ENCODE measurements at regions not wholly inside any gene's neighbourhood (a gene's known extent, or its start where the extent isn't known, plus 50 kb on each side); places are given as distances from the start of the nearest gene placed in this dataset.
"Not testable (repeated sequence)": the region's sequence is repeated elsewhere in the genome, so short reads cannot be mapped to it uniquely, and the experiment has no call there.

DNA sequence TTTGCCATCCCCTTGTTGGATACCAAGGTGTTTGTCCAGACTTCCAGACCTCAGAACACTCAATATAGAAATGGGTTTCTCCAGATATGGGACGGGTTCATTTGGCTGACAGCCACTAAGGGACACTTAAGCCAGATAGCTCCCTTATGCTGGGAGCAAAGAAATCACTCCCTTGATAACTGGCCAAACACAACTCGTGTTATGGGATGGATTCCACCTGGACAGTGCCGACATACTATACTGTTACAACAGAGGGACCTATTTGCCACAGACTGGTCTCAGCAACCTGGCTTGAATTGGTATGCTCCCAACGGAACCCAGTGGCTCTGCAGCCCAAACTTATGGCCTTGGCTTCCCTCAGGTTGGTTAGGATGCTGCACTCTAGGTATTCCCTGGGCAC is 114.0 kb upstream of the PLCL2 start:
- H3K4me3 ChIP-seq = no peak overlapping the region
- no peaks in the 10 kb centered on the region for H3K27me3 ChIP-seq
- H3K4me1 ChIP-seq = peaks cover 0 to 9% of the 10 kb centered on the region in 2 donors
- DNase-seq (ENCODE audit: low spot score in 2 of 2) = no peak
- H3K9me3 ChIP-seq = no peaks in the 10 kb centered on the region
- H3K27ac ChIP-seq = peak overlapping the region; percentile 2 to 32
- intact Hi-C loops (cut with DNase I) = no loop called here
- H3K36me3 ChIP-seq = no peaks in the 10 kb centered on the region
- TF ChIP-seq, protein P1, sequence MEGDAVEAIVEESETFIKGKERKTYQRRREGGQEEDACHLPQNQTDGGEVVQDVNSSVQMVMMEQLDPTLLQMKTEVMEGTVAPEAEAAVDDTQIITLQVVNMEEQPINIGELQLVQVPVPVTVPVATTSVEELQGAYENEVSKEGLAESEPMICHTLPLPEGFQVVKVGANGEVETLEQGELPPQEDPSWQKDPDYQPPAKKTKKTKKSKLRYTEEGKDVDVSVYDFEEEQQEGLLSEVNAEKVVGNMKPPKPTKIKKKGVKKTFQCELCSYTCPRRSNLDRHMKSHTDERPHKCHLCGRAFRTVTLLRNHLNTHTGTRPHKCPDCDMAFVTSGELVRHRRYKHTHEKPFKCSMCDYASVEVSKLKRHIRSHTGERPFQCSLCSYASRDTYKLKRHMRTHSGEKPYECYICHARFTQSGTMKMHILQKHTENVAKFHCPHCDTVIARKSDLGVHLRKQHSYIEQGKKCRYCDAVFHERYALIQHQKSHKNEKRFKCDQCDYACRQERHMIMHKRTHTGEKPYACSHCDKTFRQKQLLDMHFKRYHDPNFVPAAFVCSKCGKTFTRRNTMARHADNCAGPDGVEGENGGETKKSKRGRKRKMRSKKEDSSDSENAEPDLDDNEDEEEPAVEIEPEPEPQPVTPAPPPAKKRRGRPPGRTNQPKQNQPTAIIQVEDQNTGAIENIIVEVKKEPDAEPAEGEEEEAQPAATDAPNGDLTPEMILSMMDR (IDR thresholded peaks at IDR 0.05) = no peak

DNA sequence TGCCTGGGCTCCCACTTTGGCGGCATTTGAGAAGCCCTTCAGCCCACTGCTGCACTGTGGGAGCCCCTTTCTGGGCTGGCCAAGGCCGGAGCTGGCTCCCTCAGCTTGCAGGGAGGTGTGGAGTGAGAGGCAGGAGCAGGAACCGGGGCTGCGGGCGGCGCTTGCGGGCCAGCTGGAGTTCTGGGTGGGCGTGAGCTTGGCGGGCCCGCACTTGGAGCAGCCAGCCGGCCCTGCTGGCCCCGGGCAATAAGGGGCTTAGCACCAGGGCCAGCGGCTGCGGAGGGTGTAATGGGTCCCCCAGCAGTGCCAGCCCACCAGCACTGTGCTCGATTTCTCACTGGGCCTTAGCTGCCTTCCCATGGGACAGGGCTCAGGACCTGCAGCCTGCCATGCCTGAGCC is 111.2 kb upstream of the PLCL2 start:
- H3K4me1 ChIP-seq; H3K36me3 ChIP-seq; H3K27me3 ChIP-seq; H3K4me3 ChIP-seq; intact Hi-C loops (cut with DNase I); DNase-seq (ENCODE audit: low spot score in 2 of 2); H3K27ac ChIP-seq; H3K9me3 ChIP-seq: not testable (repeated sequence)

DNA sequence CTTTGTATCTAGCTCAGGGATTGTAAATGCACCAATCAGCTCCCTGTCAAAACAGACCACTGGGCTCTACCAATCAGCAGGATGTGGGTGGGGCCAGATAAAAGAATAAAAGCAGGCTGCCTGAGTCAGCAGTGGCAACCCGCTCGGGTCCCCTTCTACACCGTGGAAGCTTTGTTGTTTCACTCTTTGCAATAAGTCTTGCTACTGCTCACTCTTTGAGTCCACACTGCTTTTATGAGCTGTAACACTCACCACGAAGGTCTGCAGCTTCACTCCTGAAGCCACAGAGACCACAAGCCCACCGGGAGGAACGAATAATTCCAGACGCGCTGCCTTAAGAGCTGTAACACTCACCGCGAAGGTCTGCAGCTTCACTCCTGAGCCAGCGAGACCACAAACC is 110.2 kb upstream of the PLCL2 start:
- H3K27me3 ChIP-seq; DNase-seq (ENCODE audit: low spot score in 2 of 2); H3K9me3 ChIP-seq; H3K4me3 ChIP-seq; H3K36me3 ChIP-seq; intact Hi-C loops (cut with DNase I); H3K27ac ChIP-seq; H3K4me1 ChIP-seq: not testable (repeated sequence)

DNA sequence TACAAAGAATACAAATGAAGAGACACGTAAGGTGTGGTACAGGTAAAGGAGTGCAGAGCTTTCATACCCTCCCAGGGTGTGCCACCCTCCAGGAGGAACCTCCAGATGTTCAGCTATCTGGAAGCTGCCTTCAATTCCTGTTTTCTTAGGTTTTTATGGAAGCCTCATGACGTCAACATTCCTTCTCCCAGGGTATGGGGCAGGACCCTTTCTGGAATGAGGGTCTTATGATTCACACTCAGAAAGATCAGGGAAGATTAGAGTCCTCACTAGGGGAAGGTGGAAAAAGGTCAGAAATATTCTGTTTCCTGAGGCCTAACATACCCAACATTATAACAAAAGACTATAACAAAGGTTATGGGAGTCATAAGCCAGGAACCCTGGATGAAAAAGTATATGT is 99.8 kb upstream of the PLCL2 start:
- intact Hi-C loops (cut with DNase I) = no loop called here
- Histone ChIP-seq H3K27ac (no peak overlapping the region), H3K36me3 (no peaks in the 10 kb centered on the region), H3K27me3 (no peaks in the 10 kb centered on the region), H3K4me1 (no peaks in the 10 kb centered on the region), H3K9me3 (no peaks in the 10 kb centered on the region), H3K4me3 (no peak overlapping the region)
- TF ChIP-seq, protein P1 (IDR thresholded peaks at IDR 0.05) = no peak
- DNase-seq (ENCODE audit: low spot score in 2 of 2) = no peak

DNA sequence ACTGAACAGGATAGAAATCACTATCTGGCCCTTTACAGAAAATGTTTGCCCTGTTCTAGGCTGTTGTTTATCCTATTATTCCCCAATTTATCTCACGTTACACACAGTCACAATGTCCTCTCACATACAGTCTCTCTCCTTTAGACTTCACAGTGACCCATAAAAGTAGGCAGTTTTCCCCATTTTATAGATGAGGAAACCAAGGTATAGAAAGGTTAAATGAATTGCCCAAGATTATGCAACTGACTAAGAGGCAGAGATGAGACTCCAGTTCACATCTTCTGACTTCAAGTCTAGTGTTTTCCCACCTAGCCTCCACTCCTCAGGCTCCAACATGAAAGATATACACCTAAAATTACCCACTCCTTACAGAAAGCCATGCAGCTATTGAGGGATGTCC is 99.3 kb upstream of the PLCL2 start:
- Histone ChIP-seq H3K9me3 (no peaks in the 10 kb centered on the region), H3K27me3 (no peaks in the 10 kb centered on the region), H3K4me3 (no peak overlapping the region), H3K27ac (no peak overlapping the region), H3K36me3 (no peaks in the 10 kb centered on the region), H3K4me1 (no peaks in the 10 kb centered on the region)
- DNase-seq (ENCODE audit: low spot score in 2 of 2) = no peak
- TF ChIP-seq, protein P1 (IDR thresholded peaks at IDR 0.05) = no peak
- intact Hi-C loops (cut with DNase I) = no loop called here

DNA sequence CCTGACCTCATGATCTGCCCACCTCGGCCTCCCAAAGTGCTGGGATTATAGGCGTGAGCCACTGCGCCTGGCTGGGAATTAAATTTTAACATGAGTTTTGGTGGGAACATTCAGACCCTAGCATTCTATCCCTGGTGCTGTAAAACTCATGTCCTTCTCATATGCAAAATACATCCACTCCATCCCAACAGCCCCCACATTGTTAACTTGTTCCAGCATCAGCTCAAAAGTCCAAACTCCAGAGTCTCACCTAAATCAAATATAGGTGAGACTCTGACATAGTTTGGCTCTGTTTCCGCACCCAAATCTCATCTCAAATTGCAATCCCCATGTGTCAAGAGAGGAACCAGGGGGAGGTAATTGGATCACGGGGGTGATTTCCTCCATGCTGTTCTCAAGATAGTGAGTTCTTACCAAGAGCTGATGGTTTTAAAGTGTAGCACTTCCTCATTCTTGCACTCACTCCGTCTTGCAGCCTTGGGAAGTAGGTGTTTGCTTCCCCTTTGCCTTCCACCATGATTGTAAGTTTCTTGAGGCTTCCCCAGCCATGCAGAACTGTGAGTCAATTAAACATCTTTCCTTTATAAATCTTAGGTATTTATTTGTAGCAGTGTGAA is 96.2 kb upstream of the PLCL2 start:
- Histone ChIP-seq H3K27ac (no peak overlapping the region), H3K9me3 (no peaks in the 10 kb centered on the region), H3K4me1 (no peaks in the 10 kb centered on the region), H3K4me3 (no peak overlapping the region), H3K36me3 (no peaks in the 10 kb centered on the region), H3K27me3 (no peaks in the 10 kb centered on the region)
- no peak for DNase-seq (ENCODE audit: low spot score in 2 of 2)
- intact Hi-C loops (cut with DNase I) = no loop called here
- TF ChIP-seq, protein P1 (IDR thresholded peaks at IDR 0.05) = no peak
